ENCODE measurements at regions not wholly inside any gene's neighbourhood (a gene's known extent, or its start where the extent isn't known, plus 50 kb on each side); places are given as distances from the start of the nearest gene placed in this dataset.

GRCh38 chr12:58814036-58814435 is 106.3 kb downstream of the LRIG3 start:
- TF ChIP-seq CTCF (IDR thresholded peaks at IDR 0.05) (no peak), ZFX (IDR thresholded peaks at IDR 0.05; ENCODE audit: borderline replicate concordance) (no peak)
